D341Med (cell line): ENCODE measurements at regions not wholly inside any gene's neighbourhood (a gene's known extent, or its start where the extent isn't known, plus 50 kb on each side); places are given as distances from the start of the nearest gene placed in this dataset.
"Not testable (repeated sequence)": the region's sequence is repeated elsewhere in the genome, so short reads cannot be mapped to it uniquely, and the experiment has no call there.

Source experiments
- DNase-seq: peaks from one replicate; pipeline ENCODE4 v3.0.0; 2012; ENCODE audit warnings: low spot score

- no peak for DNase-seq
Observed at GRCh38 chr3:132987396-132987795, 50.8 kb upstream of the TMEM108 start.

DNA sequence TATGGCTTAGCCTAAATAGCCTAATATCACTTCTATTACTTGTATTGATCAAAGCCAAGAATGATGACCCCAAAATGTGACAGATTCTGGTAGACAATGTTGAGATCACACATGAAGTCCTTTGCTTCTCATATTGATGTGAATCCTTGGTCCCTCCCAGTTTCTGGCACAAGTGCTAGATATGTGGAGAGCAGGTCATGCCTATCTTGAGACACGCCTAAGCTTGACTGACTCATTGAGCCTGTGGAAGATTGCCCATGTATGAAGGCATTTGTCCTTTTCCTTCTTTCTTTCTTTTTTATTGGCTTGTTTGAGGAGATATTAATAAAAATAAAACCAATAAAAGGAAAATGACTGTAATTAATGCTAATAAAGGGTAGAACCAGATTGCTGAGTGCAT lies 54.0 kb upstream of the TMEM108 start:
- DNase-seq, result no peak

- DNase-seq, result no peak
Observed at GRCh38 chr3:132983143-132983770, 54.9 kb upstream of the TMEM108 start.

DNA sequence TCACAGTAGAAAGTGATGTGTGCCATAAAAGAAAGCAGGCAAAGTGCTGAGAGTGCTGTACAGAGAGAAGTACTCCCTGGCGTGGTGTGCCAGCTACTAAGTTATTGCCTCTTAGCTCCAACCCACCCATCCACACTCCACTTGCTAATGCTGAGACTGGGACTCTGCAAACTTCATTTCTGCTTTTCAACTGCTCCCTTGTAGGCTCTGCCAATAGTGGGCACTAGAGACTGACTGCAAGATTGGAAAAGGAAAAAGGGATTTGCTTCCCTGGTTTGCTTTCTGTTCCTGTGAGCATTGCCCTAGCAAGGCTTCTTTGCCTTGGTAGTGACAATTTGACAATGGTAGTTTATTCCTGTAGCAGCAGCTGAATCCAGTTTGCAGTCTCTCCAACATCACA lies 56.5 kb upstream of the TMEM108 start:
- no peak for DNase-seq

- no peak for DNase-seq
Observed at GRCh38 chr3:132980102-132980501, 58.1 kb upstream of the TMEM108 start.

GRCh38 chr3:132979606-132980005 lies 58.6 kb upstream of the TMEM108 start:
- no peak for DNase-seq

GRCh38 chr3:132978946-132979345 lies 59.2 kb upstream of the TMEM108 start:
- not testable (repeated sequence) for DNase-seq

- DNase-seq, result no peak
Observed at GRCh38 chr3:132978464-132978863, 59.7 kb upstream of the TMEM108 start.

DNA sequence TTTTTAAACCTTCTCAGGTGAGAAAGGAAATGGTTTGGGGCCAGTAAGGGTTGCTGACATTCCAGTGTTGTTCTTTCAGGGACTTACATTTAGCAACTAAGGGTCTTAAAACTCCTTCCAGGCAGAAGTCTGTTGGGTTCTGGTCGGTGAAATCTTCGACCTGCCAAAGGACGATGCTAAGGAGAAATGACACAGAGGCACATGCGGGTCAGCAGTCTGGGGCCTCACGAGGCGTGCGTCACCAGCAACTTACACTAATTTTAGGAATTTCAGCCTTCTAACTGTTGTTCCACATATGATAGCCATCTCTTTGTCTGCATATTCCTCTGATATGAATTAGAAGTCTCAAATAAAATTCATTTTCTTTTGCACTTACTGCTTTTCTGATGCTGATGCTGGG lies 64.1 kb upstream of the TMEM108 start:
- DNase-seq, result no peak

GRCh38 chr3:132973441-132973840 lies 64.8 kb upstream of the TMEM108 start:
- no peak for DNase-seq

DNA sequence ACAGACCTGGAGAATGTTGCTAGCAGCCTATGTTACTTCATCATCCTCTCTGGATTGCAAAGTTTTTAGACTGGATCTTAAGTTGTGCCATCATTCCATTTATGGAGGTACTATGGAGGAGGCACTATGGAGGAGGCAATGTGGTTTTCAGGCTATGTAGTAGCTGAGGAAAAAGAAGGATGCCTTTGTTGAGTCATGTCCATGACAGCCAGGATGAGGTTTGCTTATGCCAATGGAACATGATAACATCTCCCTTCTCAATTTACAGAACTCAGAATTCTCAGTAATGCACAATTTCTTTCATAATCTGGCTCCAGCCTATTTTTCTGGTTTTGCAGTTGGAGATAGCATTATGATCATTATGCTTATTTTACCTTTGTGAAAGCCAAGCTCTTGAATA lies 65.9 kb upstream of the TMEM108 start:
- no peak for DNase-seq

GRCh38 chr3:132966374-132966773 lies 71.8 kb upstream of the TMEM108 start:
- DNase-seq, result no peak

DNA sequence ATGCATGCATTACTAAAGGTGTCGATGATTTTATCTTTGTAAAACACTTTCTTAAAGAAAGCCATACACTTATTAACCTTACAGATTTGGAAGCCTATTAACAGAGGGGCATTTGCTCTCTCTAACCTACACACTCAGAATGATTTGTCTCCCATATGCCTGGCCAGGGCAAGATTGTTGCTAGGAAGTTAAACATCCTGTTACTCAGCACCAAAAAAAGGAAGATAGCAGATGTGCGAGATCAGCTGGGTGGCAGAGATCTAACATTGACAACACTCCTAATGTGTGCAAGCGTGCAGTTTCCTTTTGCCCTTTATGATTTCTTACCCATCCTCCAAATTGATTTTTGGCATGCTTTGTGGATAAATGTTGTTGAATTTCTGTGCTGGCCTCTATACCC lies 73.9 kb upstream of the TMEM108 start:
- DNase-seq, result no peak

DNA sequence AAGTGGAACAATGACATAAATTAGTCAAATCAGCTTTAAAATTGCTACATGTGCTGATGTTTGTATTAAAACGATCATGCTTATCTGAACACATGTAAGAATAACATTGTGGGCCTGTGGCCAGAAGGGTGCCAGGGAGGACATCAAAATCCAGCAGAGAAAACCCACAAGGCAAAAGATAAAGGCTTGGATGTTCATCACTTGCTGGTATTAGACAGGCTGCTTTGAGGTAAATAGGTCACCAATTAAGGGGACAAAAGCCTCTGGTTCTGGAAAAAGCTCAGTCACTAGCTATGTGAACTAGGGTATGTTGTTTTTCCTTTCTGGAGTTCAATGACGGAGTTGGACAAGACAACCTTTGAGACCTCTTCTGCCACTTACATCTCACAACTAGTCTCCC lies 74.4 kb upstream of the TMEM108 start:
- no peak for DNase-seq

DNA sequence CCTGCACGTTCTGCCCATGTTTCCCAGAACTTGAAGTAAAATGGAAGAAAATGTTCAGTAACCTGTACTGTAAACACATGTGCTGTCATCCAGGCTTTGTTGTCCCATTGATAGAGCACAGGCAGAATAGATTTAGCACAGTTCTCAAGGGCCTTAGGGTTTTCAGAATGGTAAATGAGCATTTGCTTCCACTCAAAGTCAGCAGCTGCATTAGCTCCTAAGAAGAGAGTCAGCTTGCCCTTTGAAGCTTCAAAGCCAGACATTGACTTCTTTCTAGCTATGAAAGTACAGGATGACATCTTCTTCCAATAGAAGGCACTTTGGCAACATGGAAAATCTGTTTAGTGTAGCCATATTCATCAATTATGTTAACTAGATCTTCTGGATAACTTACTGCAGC lies 76.2 kb upstream of the TMEM108 start:
- no peak for DNase-seq

- no peak for DNase-seq
Observed at GRCh38 chr3:132953683-132954082, 84.5 kb upstream of the TMEM108 start.

DNA sequence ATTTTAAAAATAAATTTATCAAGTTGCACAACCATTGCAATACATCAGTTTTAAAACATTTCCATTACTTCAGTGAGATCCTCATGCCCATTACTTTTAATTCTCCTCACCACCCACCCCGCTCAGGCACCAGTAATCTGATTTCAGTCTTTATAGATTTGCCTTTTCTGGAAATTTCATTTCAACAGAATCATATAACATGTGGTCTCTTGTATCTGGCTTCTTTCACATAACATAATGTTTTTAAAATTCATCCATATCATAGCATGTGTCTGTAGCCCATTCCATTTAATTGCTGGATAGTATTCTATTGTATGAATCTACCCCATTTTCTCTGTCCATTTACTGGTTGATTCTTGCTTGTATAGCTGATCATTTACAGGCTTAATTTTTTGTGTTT lies 110.3 kb upstream of the TMEM108 start:
- DNase-seq, result no peak

DNA sequence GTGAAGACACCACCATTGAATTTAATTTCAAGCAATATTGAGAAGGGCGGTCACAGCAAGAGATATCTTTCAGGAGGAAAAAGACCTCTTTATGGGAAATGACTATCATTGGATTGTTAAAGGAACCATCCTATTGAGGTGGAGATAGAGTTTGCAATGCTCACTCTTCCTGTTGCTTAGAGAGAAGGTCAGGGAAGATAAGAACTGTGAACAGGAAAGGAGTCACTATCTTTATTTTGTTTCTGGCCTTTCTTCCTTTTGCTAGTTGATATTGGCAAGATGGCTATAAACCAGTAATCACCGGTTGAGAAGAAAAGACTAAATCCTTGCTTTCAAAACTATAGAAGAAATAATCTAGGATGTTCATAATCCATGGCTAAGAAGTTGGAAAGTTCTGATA lies 112.1 kb upstream of the TMEM108 start:
- no peak for DNase-seq

GRCh38 chr3:132925256-132925930 lies 112.8 kb upstream of the TMEM108 start:
- no peak for DNase-seq

DNA sequence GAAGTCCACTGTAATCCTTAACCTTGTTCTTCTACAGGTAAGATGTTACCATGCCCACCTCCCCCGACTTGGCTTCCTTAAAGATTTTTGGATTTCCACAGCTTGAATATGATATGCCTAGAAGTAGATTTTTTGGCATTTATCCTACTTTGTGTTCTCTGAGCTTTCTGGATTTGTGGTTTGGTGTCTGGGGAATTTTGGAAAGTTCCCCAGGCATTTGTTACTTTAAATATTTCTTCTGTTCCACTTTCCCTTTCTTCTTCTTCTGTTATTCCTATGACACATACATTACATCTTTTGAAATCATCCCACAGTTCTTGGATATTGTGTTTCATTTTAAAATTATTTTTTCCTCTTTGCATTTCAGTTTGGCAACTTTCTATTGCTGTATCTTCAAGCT lies 122.1 kb upstream of the TMEM108 start:
- DNase-seq, result no peak

GRCh38 chr3:132912416-132912753 lies 125.8 kb upstream of the TMEM108 start:
- no peak for DNase-seq

- DNase-seq, result no peak
Observed at GRCh38 chr3:132911741-132912415, 126.3 kb upstream of the TMEM108 start.

DNA sequence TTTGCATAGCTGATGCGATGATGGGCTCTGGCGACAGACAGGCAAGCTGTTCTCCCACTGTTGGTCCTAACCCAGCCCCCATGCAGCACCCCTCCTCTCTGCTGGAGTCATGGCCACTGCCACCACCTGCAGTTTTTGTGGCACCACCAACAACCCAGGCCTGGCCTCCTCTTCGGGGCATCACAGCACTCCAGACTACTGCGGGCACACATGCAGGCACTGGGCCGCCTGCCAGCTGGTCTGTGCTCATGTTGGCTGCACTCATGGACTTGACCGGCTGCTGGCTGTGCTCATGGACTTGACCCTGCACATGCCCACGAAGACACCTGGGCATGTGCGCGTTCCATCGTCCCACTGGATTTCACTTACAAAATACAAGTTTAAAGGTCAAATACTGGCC lies 130.9 kb upstream of the TMEM108 start:
- no peak for DNase-seq

GRCh38 chr3:132900481-132900880 lies 137.7 kb upstream of the TMEM108 start:
- no peak for DNase-seq
